Kidney (tissue), 13 donors: ENCODE measurements at regions not wholly inside any gene's neighbourhood (a gene's known extent, or its start where the extent isn't known, plus 50 kb on each side); places are given as distances from the start of the nearest gene placed in this dataset.
"Not testable (repeated sequence)": the region's sequence is repeated elsewhere in the genome, so short reads cannot be mapped to it uniquely, and the experiment has no call there.

Experiments
- DNase-seq, 5 donors: peaks; one replicate each; pipeline ENCODE4 v3.0.0-alpha.2; 2013 to 2020
- FAIRE-seq: peaks from 2 replicates; lab custom pipeline; 2012; peaks lifted over from hg19 to GRCh38; lab: Jason Lieb, UNC
- H3K27ac ChIP-seq, 2 donors: one replicate each; pipeline ENCODE4 v1.7.0; 2013; ENCODE audit warnings: low read depth in 2 of 2, low read length in 2 of 2, inconsistent platforms in 1 of 2
- H3K27me3 ChIP-seq: one replicate; pipeline ENCODE4 v1.7.1; 2013; ENCODE audit warnings: low read length, inconsistent platforms; ENCODE audit not compliant: control insufficient read depth, insufficient read depth
- H3K36me3 ChIP-seq, 3 donors: one replicate each; pipeline versions ENCODE4 v1.7.0 to v1.7.1; 2013; ENCODE audit warnings: low read length in 3 of 3, control low read depth in 1 of 3, inconsistent platforms in 1 of 3; ENCODE audit not compliant: insufficient read depth in 3 of 3, control insufficient read depth in 2 of 3
- H3K4me1 ChIP-seq, 3 donors: one replicate each; pipeline versions ENCODE4 v1.7.0 to v1.7.1; 2013; ENCODE audit warnings: low read length in 3 of 3, inconsistent platforms in 1 of 3, low read depth in 1 of 3; ENCODE audit not compliant: control insufficient read depth in 2 of 3, insufficient read depth in 2 of 3
- H3K4me3 ChIP-seq, 3 donors: one replicate each; pipeline versions ENCODE4 v1.7.0 to v1.8.1; 2013; ENCODE audit warnings: low read length in 3 of 3, control low read depth in 1 of 3, inconsistent platforms in 1 of 3
- H3K9ac ChIP-seq, 3 donors: one replicate each; pipeline versions ENCODE4 v1.7.0 to v1.7.1; 2013; ENCODE audit warnings: low read length in 3 of 3, control low read depth in 1 of 3, inconsistent platforms in 1 of 3
- H3K9me3 ChIP-seq, 3 donors: one replicate each; pipeline versions ENCODE4 v1.7.0 to v1.7.1; 2013; ENCODE audit warnings: low read length in 3 of 3, control low read depth in 1 of 3, inconsistent platforms in 1 of 3; ENCODE audit not compliant: control insufficient read depth in 2 of 3, insufficient read depth in 1 of 3
- CTCF ChIP-seq: IDR thresholded peaks from 3 replicates; pipeline ENCODE4 v1.5.1; 2012; ENCODE audit warnings: mild to moderate bottlenecking, moderate library complexity, borderline replicate concordance; ENCODE audit not compliant: insufficient read depth; ENCODE audit errors: extremely low read depth
- intact Hi-C: fragments of 100-400 bp; cut with DNase I; formaldehyde crosslinking; loops from one replicate; pipeline ENCODE4 v1.11.1; 2022
- donor health status: control.
- donor health status: control.
- donor health status: control.
- donor health status: control.
- donor health status: control.
- donor health status: DM: yes; HTN: yes; CAD: no.
- donor health status: Normal renal cell carcinoma (clear cell type).

- Histone ChIP-seq H3K27me3 (no peaks in the 10 kb centered on the region), H3K27ac (no peak overlapping the region), H3K36me3 (no peaks in the 10 kb centered on the region), H3K4me3 (no peak overlapping the region), H3K9ac (no peak overlapping the region), H3K9me3 (no peaks in the 10 kb centered on the region), H3K4me1 (no peaks in the 10 kb centered on the region)
- DNase-seq, result no peak
- TF ChIP-seq CTCF, result no peak
- intact Hi-C loops, result no loop called here
- FAIRE-seq, result no peak
Measured at GRCh38 chr6:137387096-137387764, 107.0 kb downstream of the OLIG3 start.

- DNase-seq, H3K27ac ChIP-seq, intact Hi-C loops, H3K4me1 ChIP-seq, H3K27me3 ChIP-seq, FAIRE-seq, H3K36me3 ChIP-seq, H3K4me3 ChIP-seq, H3K9ac ChIP-seq, H3K9me3 ChIP-seq: not testable (repeated sequence)
Measured at GRCh38 chr6:137383287-137383686, 110.9 kb downstream of the OLIG3 start.

- H3K36me3 ChIP-seq, result no peaks in the 10 kb centered on the region
- H3K4me1 ChIP-seq, result no peaks in the 10 kb centered on the region
- no peak overlapping the region for H3K4me3 ChIP-seq
- FAIRE-seq (no peak), DNase-seq (no peak)
- no peak overlapping the region for H3K9ac ChIP-seq
- intact Hi-C loops, result no loop called here
- H3K27me3 ChIP-seq, result no peaks in the 10 kb centered on the region
- H3K27ac ChIP-seq, result no peak overlapping the region
- peaks cover 0 to 3% (median 0%) of the 10 kb centered on the region in 3 donors for H3K9me3 ChIP-seq
- TF ChIP-seq CTCF, result no peak
Measured at GRCh38 chr6:137378090-137378369, 116.2 kb downstream of the OLIG3 start.

- no peak overlapping the region for H3K9ac ChIP-seq
- H3K4me1 ChIP-seq, result no peaks in the 10 kb centered on the region
- no peak for TF ChIP-seq CTCF
- FAIRE-seq, result no peak
- intact Hi-C loops, result no loop called here
- H3K36me3 ChIP-seq, result no peaks in the 10 kb centered on the region
- no peaks in the 10 kb centered on the region for H3K27me3 ChIP-seq
- no peak for DNase-seq
- no peak overlapping the region for H3K27ac ChIP-seq
- no peak overlapping the region for H3K4me3 ChIP-seq
- no peaks in the 10 kb centered on the region for H3K9me3 ChIP-seq
Measured at GRCh38 chr6:137373296-137373695, 120.9 kb downstream of the OLIG3 start.
